Hepatocyte (in vitro differentiated cells): ENCODE measurements at regions not wholly inside any gene's neighbourhood (a gene's known extent, or its start where the extent isn't known, plus 50 kb on each side); places are given as distances from the start of the nearest gene placed in this dataset.

Experiments used
- DNase-seq: peaks from one replicate; pipeline ENCODE4 v3.0.0-alpha.2; 2016; ENCODE audit warnings: low spot score
- H2AFZ ChIP-seq: fragments of 200-600 bp; sonication (generic); 2 replicates; pipeline ENCODE4 v1.6.0; 2016; ENCODE audit warnings: antibody characterized with exemption, mild to moderate bottlenecking
- H3K27ac ChIP-seq: fragments of 200-600 bp; sonication (generic); 2 replicates; pipeline ENCODE4 v1.5.1; 2016; ENCODE audit warnings: mild to moderate bottlenecking
- H3K27me3 ChIP-seq: fragments of 200-600 bp; sonication (generic); 2 replicates; pipeline ENCODE4 v1.6.1; 2016
- H3K36me3 ChIP-seq: fragments of 200-600 bp; sonication (generic); replicated peaks from 2 replicates; pipeline ENCODE4 v1.5.1; 2016; ENCODE audit warnings: low read depth; ENCODE audit not compliant: insufficient read depth
- H3K4me1 ChIP-seq: fragments of 200-600 bp; sonication (generic); 2 replicates; pipeline ENCODE4 v1.5.1; 2016; ENCODE audit warnings: mild to moderate bottlenecking, moderate library complexity; ENCODE audit not compliant: insufficient read depth
- H3K4me2 ChIP-seq: fragments of 200-600 bp; sonication (generic); 2 replicates; pipeline ENCODE4 v1.6.0; 2016
- H3K4me3 ChIP-seq: fragments of 200-600 bp; sonication (generic); 2 replicates; pipeline ENCODE4 v1.5.1; 2016; ENCODE audit warnings: mild to moderate bottlenecking
- H3K79me2 ChIP-seq: fragments of 200-600 bp; sonication (generic); 2 replicates; pipeline ENCODE4 v1.6.0; 2017; ENCODE audit warnings: mild to moderate bottlenecking
- H3K9me2 ChIP-seq: fragments of 200-600 bp; sonication (generic); replicated peaks from 2 replicates; pipeline ENCODE4 v1.6.0; 2017; ENCODE audit warnings: mild to moderate bottlenecking; ENCODE audit not compliant: insufficient read depth
- H3K9me3 ChIP-seq: fragments of 200-600 bp; sonication (generic); 2 replicates; pipeline ENCODE4 v1.5.1; 2016; ENCODE audit warnings: low read depth, mild to moderate bottlenecking
- H4K20me1 ChIP-seq: fragments of 200-600 bp; sonication (generic); 2 replicates; pipeline ENCODE4 v1.6.0; 2016; ENCODE audit warnings: mild to moderate bottlenecking; ENCODE audit not compliant: insufficient read depth, poor library complexity, severe bottlenecking
- CTCF ChIP-seq: fragments of 200-600 bp; sonication (generic); IDR thresholded peaks from 2 replicates; pipeline ENCODE4 v1.5.1; 2016; ENCODE audit warnings: antibody characterized with exemption, mild to moderate bottlenecking; ENCODE audit not compliant: poor library complexity
- EZH2 ChIP-seq: fragments of 200-600 bp; sonication (generic); IDR thresholded peaks from 2 replicates; pipeline ENCODE4 v1.6.1; 2016; ENCODE audit warnings: antibody characterized with exemption, mild to moderate bottlenecking, borderline replicate concordance
- EZH2phosphoT487 ChIP-seq: fragments of 200-600 bp; sonication (generic); IDR thresholded peaks from one replicate; pipeline ENCODE4 v1.6.1; 2018; ENCODE audit warnings: antibody characterized with exemption, mild to moderate bottlenecking, low read depth, moderate library complexity; ENCODE audit not compliant: unreplicated experiment, severe bottlenecking
- WGBS: methylation state at CpG from one replicate; pipeline ENCODE4 v1.1.6; 2016; ENCODE audit warnings: low lambda C conversion rate; ENCODE audit errors: missing lambda C conversion rate; 5-methylcytosine and 5-hydroxymethylcytosine counted together

GRCh38 chr22:27032091-27032761 lies 374.8 kb downstream of the MIAT start:
- Histone ChIP-seq H2AFZ (no peak overlapping the region), H3K4me1 (no peaks in the 10 kb centered on the region), H3K9me3 (no peaks in the 10 kb centered on the region), H3K27me3 (peaks cover 11% of the 10 kb centered on the region), H3K36me3 (no peaks in the 10 kb centered on the region), H4K20me1 (no peaks in the 10 kb centered on the region), H3K4me2 (no peak overlapping the region), H3K9me2 (no peaks in the 10 kb centered on the region), H3K4me3 (no peak overlapping the region), H3K79me2 (no peaks in the 10 kb centered on the region), H3K27ac (no peak overlapping the region)
- TF ChIP-seq EZH2 (no peak), CTCF (peak; percentile 3)
- DNase-seq, result no peak
- 70% methylated on average over 29 of the region's 29 CpGs for WGBS

- Histone ChIP-seq H3K79me2 (no peaks in the 10 kb centered on the region), H3K27ac (no peak overlapping the region), H3K9me3 (no peaks in the 10 kb centered on the region), H3K4me2 (no peak overlapping the region), H3K4me3 (no peak overlapping the region), H2AFZ (no peak overlapping the region), H3K9me2 (no peaks in the 10 kb centered on the region), H3K36me3 (no peaks in the 10 kb centered on the region), H3K27me3 (peaks cover 14% of the 10 kb centered on the region), H4K20me1 (no peaks in the 10 kb centered on the region), H3K4me1 (peaks cover 6% of the 10 kb centered on the region)
- TF ChIP-seq EZH2phosphoT487, result no peak
- TF ChIP-seq CTCF, result no peak
- TF ChIP-seq EZH2, result no peak
- DNase-seq, result no peak
- 80% methylated on average over 14 of the region's 14 CpGs for WGBS
Observed at GRCh38 chr22:27041745-27042310, 384.4 kb downstream of the MIAT start.

GRCh38 chr22:27043262-27043661 lies 385.9 kb downstream of the MIAT start:
- no peak overlapping the region for H3K27ac ChIP-seq
- no peak overlapping the region for H3K4me3 ChIP-seq
- peaks cover 6% of the 10 kb centered on the region for H3K4me1 ChIP-seq
- 86% methylated on average over 5 of the region's 5 CpGs for WGBS
- no peaks in the 10 kb centered on the region for H3K36me3 ChIP-seq
- TF ChIP-seq CTCF (no peak), EZH2 (no peak), EZH2phosphoT487 (no peak)
- no peak for DNase-seq
- H2AFZ ChIP-seq, result no peak overlapping the region
- H3K79me2 ChIP-seq, result no peaks in the 10 kb centered on the region
- H3K9me3 ChIP-seq, result no peaks in the 10 kb centered on the region
- H3K27me3 ChIP-seq, result peaks cover 14% of the 10 kb centered on the region
- no peaks in the 10 kb centered on the region for H3K9me2 ChIP-seq
- H4K20me1 ChIP-seq, result no peaks in the 10 kb centered on the region
- no peak overlapping the region for H3K4me2 ChIP-seq
